HG02884 (cell line): ENCODE measurements at regions not wholly inside any gene's neighbourhood (a gene's known extent, or its start where the extent isn't known, plus 50 kb on each side); places are given as distances from the start of the nearest gene placed in this dataset.
A peak's percentile ranks its signal among the peaks of the same experiment; 100 is the strongest.
"Not testable (repeated sequence)": the region's sequence is repeated elsewhere in the genome, so short reads cannot be mapped to it uniquely, and the experiment has no call there.

Experiments used
- ATAC-seq: cut with Tn5 transposase; IDR thresholded peaks from one replicate; pipeline ENCODE4 v1.9.1; 2021; ENCODE audit warnings: mild to moderate bottlenecking, moderate library complexity; ENCODE audit not compliant: unreplicated experiment

DNA sequence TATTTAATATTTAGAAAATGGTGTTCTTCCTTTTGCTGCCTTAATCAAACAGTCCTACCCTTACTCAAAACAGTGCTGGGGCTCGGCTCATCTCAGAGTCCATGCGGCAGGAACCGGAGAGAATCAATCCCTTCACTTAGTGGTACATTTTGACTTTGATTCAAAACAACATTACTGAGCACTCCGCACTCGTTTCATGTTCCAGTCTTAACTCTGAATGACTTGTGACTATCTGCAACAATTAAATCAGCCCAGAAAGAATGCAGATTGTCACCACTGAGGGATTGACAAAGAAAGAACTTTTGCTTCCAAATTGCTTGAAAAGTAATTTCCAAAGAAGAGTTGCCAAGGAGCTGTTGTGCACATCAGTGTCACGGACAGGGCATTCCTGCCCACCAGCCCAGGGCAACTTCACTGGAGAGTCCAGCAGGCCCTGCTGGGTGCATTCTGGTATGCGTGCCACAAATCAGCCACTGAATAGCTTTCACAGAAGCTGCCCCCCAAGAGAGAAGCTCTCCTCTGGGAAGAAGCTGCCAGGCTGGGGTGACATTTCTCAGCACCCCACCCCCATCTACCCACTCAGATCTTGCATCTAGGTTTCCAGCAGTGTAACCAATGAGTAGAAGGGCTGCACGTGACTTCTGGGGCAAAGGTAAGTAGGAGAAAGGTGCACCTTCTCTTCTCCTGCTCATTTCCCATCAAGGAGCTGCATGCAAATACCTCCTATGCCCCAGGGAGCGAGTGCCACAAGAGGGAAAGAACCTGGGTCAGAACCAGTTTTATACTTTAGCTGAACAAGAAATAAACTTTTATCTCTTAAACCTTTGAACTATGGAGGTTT, 84.6 kb upstream of the ATP8B1 start:
- no peak for ATAC-seq

GRCh38 chr18:57885931-57886330, 82.8 kb upstream of the ATP8B1 start:
- no peak for ATAC-seq

GRCh38 chr18:57882465-57882864, 79.3 kb upstream of the ATP8B1 start:
- no peak for ATAC-seq

DNA sequence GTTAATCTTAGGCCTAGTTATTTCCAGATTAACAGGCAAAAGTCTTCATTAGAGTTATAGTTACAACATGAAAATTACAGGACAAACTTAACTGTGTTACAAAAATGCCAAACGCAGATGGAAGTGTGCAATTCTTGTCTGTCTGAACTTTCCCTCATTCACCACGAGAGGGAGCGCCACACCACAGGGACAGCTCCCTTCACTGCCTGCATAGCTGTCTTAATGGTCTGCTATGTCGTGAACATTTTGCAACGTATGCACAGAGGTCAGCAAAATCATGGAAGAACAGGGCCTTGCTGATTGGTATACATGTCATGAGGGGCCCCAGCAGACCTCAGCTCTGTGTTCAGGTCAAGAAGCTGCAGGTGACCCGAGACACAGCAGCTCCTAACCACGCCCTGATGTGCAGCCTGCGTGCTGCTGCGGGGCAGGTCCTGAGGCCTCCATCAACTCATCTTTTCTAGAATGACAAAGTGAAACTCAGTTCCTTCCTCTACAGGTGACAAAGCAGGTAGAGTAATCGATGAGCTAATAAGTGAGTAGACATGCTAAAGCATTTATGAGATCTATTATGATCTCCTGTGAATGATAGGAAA, 78.8 kb upstream of the ATP8B1 start:
- ATAC-seq = peak; percentile 69

GRCh38 chr18:57879924-57880323, 76.8 kb upstream of the ATP8B1 start:
- not testable (repeated sequence) for ATAC-seq

DNA sequence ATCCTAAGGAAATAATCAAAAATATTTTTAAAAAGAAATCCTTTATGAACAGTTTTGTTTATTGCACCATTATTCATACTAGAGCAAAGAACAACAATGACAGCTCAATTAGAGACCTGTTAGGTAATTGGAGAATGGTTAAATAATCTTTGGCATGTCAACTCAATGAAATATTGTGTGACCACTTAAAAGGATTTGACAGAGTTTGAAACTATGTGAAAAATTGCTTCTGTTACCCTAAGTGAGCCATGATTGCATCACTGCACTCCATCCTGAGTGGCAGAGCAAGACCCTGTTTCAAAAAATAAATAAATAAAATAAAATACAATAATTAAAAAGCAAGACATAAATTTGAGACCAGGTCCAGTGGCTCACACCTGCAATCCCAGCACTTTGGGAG, 66.1 kb upstream of the ATP8B1 start:
- ATAC-seq = no peak

DNA sequence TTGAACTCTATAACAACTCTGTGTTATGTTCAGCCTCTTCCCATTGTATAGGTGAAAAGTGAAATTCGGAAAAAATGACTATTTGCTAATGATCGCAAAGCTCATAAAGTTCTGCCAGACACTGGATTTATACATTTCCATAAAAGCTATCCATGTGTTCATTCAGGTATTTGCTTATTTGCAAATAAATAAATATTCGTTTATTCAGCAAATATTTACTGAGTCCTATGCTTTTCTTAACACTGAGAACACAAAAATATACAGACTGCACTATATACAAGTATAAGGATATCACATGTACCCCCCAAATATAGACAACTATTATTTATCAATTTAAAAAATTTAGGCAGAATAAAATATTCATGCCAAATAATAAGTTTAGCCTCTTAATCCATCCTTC, 63.2 kb upstream of the ATP8B1 start:
- ATAC-seq = no peak

DNA sequence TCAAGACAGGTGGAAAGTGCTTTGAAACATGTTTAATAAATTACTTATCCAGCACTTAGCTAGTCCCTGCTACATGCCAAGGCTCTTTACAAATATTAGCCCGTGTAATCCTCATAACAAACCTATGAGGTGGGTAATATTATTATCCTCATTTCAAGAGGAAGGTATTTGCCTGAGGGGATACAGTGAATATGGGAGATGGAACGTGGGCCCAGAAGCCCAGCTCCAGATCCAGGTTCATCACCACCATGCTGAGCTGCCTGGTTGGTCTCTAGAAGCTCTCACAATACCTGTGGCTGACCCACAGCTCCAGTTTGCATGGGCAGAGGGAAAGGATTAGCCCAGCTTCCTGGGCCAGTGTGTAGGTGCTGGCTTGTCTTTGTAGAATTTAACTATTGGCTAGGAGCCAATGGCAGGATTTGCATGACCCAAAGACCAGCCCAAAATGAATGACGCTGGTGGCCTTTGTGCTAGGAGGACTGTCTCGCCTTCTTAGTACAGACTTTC, 61.6 kb upstream of the ATP8B1 start:
- ATAC-seq = no peak

DNA sequence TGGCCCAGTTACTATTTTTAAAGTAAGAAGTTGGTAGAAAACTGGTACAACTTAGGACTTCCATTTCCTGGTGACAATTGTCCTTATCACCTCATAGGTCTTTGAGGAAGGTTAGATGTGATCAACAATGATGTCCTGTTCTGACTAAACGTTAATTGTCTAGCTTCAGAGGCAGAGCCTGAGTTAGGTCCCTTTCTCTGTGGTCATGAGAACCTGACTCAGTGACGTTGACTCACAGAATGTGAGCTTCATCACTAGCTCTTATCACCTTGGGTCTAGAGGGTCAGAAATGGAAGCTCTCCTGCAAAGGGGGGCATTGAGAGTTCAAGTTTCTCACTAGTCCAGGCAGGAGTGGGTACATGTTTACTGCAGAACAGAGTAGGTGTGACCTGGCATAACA, 60.6 kb upstream of the ATP8B1 start:
- ATAC-seq = no peak

GRCh38 chr18:57859314-57859713, 56.2 kb upstream of the ATP8B1 start:
- peak; percentile 74 for ATAC-seq

DNA sequence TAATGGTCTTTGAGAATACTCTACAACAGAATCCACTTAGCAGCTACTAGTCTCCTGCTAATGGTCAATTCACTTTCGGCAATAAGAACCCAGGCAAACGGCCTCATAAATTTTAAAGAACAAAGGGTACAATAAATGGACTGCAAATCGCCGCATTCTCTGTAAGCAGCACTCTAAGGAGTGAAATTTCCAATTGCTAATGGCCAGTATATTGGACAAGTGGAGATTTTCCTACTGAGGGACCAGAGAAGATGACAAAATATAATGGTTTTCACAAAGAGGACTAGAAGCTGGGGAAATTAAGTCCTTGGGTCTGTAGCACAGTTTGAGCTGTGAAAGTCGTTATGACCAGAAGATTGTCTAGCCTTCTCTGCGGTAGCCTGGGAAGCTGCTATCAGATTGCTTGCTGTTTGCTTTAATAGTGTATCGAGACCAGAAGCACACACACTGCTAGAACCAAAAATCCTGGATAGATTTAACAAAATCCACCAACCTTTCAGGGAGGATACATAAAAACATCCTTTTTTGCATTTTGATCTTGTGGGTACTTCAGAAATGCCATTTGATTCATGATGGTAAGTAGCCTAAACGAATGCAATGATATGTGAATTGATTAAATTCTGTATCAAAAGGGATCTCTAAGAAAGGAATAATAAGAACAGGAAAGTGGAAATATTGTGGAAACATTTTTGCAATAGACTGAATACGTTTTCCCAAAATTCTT, 53.6 kb upstream of the ATP8B1 start:
- no peak for ATAC-seq

GRCh38 chr18:57856128-57856527, 53.0 kb upstream of the ATP8B1 start:
- ATAC-seq = no peak

DNA sequence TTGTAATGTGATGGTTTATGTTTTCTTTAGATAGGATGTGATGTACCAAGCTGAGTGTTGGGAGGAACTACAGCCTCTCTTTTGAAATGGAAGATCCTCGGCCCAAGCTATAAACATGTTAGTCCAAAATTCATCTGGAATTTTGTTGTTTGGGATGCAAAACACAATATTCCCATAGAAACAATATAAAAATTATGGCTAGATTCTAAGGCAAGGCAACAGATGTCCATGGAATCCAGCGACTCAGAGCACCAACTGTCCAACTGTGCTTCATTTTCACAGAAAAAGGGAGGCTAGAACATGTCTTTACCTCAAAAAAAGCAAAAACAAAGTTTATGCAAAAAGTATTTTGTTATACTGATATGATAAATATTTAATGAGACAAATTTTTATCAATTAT, 52.4 kb upstream of the ATP8B1 start:
- no peak for ATAC-seq

DNA sequence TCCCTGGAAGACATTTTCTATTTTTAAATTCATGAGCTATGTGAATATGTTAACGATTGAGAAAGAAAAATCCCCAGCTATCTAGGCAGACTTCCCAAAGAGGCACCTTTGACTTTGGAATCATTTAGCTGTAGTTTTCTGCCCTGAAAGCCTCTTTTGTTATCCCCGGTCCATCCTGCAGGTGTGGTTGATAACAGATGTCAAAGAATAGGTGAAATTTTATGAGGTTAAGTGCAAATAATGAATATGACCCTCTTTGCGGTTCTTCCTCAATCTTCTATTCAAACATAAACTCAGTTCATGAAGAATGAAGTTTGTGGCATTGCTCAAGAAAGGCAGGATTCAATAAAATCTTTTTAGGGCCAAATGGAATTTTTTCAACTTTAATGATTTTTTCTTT, 51.6 kb upstream of the ATP8B1 start:
- no peak for ATAC-seq

GRCh38 chr18:57853864-57854263, 50.7 kb upstream of the ATP8B1 start:
- no peak for ATAC-seq

GRCh38 chr18:57853133-57853532, 50.0 kb upstream of the ATP8B1 start:
- no peak for ATAC-seq
